HFFc6 (cell line): ENCODE measurements at regions not wholly inside any gene's neighbourhood (a gene's known extent, or its start where the extent isn't known, plus 50 kb on each side); places are given as distances from the start of the nearest gene placed in this dataset.
"Not testable (repeated sequence)": the region's sequence is repeated elsewhere in the genome, so short reads cannot be mapped to it uniquely, and the experiment has no call there.

Source experiments
- DNase-seq: peaks from one replicate; pipeline ENCODE4 v3.0.0-alpha.2; 2018
- H3K27ac Mint-ChIP-seq: 2 replicates; pipeline ENCODE4 v1.8.0; 2020; ENCODE audit warnings: mild to moderate bottlenecking, mixed read lengths
- H3K27me3 Mint-ChIP-seq: 2 replicates; pipeline ENCODE4 v1.8.0; 2021; ENCODE audit warnings: mild to moderate bottlenecking, moderate library complexity, mixed read lengths; ENCODE audit not compliant: insufficient read depth
- H3K36me3 Mint-ChIP-seq: 2 replicates; pipeline ENCODE4 v1.8.0; 2021; ENCODE audit warnings: low read depth, mixed read lengths
- H3K4me1 Mint-ChIP-seq: 2 replicates; pipeline ENCODE4 v1.8.0; 2020; ENCODE audit warnings: low read depth, mixed read lengths
- H3K4me3 Mint-ChIP-seq: 2 replicates; pipeline ENCODE4 v1.8.0; 2020; ENCODE audit warnings: mild to moderate bottlenecking, moderate library complexity, mixed read lengths
- H3K9me3 Mint-ChIP-seq: 2 replicates; pipeline ENCODE4 v1.8.0; 2020; ENCODE audit warnings: mild to moderate bottlenecking, mixed read lengths
- CTCF ChIP-seq: fragments of 200-600 bp; sonication (generic); IDR thresholded peaks from 2 replicates; pipeline ENCODE4 v1.5.0; 2021; ENCODE audit warnings: antibody characterized with exemption, mild to moderate bottlenecking

GRCh38 chr9:80664327-80665210 lies 1024.8 kb downstream of the TLE1 start:
- TF ChIP-seq CTCF: no peak
- H3K9me3 Mint-ChIP-seq: peaks cover 26% of the 10 kb centered on the region
- H3K27ac Mint-ChIP-seq: no peak overlapping the region
- DNase-seq: no peak
- no peaks in the 10 kb centered on the region for H3K4me1 Mint-ChIP-seq
- no peaks in the 10 kb centered on the region for H3K36me3 Mint-ChIP-seq
- no peaks in the 10 kb centered on the region for H3K27me3 Mint-ChIP-seq
- no peak overlapping the region for H3K4me3 Mint-ChIP-seq

GRCh38 chr9:80659751-80660150 lies 1029.6 kb downstream of the TLE1 start:
- not testable (repeated sequence) for DNase-seq, H3K27ac Mint-ChIP-seq, H3K36me3 Mint-ChIP-seq, H3K4me3 Mint-ChIP-seq, H3K4me1 Mint-ChIP-seq, H3K27me3 Mint-ChIP-seq
- peaks cover 22% of the 10 kb centered on the region for H3K9me3 Mint-ChIP-seq

GRCh38 chr9:80651044-80651443 lies 1038.3 kb downstream of the TLE1 start:
- Mint-ChIP-seq H3K4me1 (no peaks in the 10 kb centered on the region), H3K27me3 (no peaks in the 10 kb centered on the region), H3K36me3 (no peaks in the 10 kb centered on the region), H3K27ac (no peak overlapping the region), H3K9me3 (peaks cover 22% of the 10 kb centered on the region), H3K4me3 (no peak overlapping the region)
- no peak for DNase-seq
- no peak for TF ChIP-seq CTCF

GRCh38 chr9:80649496-80649895 lies 1039.9 kb downstream of the TLE1 start:
- Mint-ChIP-seq H3K36me3 (no peaks in the 10 kb centered on the region), H3K9me3 (peaks cover 28% of the 10 kb centered on the region), H3K27me3 (no peaks in the 10 kb centered on the region), H3K4me1 (no peaks in the 10 kb centered on the region), H3K27ac (no peak overlapping the region), H3K4me3 (no peak overlapping the region)
- DNase-seq: no peak
- no peak for TF ChIP-seq CTCF

- Mint-ChIP-seq H3K4me3 (no peak overlapping the region), H3K27ac (no peak overlapping the region), H3K9me3 (peaks cover 30% of the 10 kb centered on the region), H3K36me3 (no peaks in the 10 kb centered on the region), H3K27me3 (no peaks in the 10 kb centered on the region), H3K4me1 (no peaks in the 10 kb centered on the region)
- DNase-seq: no peak
- TF ChIP-seq CTCF: no peak
Measured at GRCh38 chr9:80649001-80649420, 1040.3 kb downstream of the TLE1 start.

- no peak overlapping the region for H3K27ac Mint-ChIP-seq
- TF ChIP-seq CTCF: no peak
- no peak overlapping the region for H3K4me3 Mint-ChIP-seq
- DNase-seq: no peak
- no peaks in the 10 kb centered on the region for H3K27me3 Mint-ChIP-seq
- no peaks in the 10 kb centered on the region for H3K4me1 Mint-ChIP-seq
- H3K9me3 Mint-ChIP-seq: peaks cover 30% of the 10 kb centered on the region
- no peaks in the 10 kb centered on the region for H3K36me3 Mint-ChIP-seq
Measured at GRCh38 chr9:80648336-80648735, 1041.0 kb downstream of the TLE1 start.
